HCT116 (cell line): ENCODE measurements at regions not wholly inside any gene's neighbourhood (a gene's known extent, or its start where the extent isn't known, plus 50 kb on each side); places are given as distances from the start of the nearest gene placed in this dataset.

Experiments
- ATAC-seq: fragments of 200-7000 bp; cut with Tn5 transposase; 2 replicates; pipeline ENCODE4 v1.9.1; 2020; ENCODE audit warnings: mild to moderate bottlenecking, moderate library complexity
- BruUV-seq: library from RNA; stranded (reverse); fragments of 400-500 nt; replicated peaks from 2 replicates; lab custom pipeline; 2021; lab: Mats Ljungman, UMichigan
- CTCF ChIA-PET: fragments of 300-600 bp; sonication (Branson Sonifier 250); formaldehyde crosslinking; loops from one replicate; lab custom pipeline; 2021; ENCODE audit warnings: antibody characterized with exemption; lab: Charles Lee
- POLR2A ChIA-PET: fragments of 300-600, 350-600 bp; sonication (Branson Sonifier 250); formaldehyde crosslinking; loops from one replicate; lab custom pipeline; 2021; ENCODE audit warnings: antibody characterized with exemption; lab: Charles Lee
- RAD21 ChIA-PET, 2 experiments: fragments of 300-600 bp; sonication (Branson Sonifier 250); formaldehyde crosslinking; loops; one replicate each; lab custom pipeline; 2023; ENCODE audit warnings: low total read pairs in 2 of 2; ENCODE audit not compliant: uncharacterized antibody in 2 of 2, unreplicated experiment in 2 of 2, low non-redundant PET in 1 of 2; lab: Charles Lee
- DNase-seq: peaks from one replicate; pipeline ENCODE4 v3.0.0-alpha.2; 2010; ENCODE audit warnings: low read depth, low spot score
- H2AFZ ChIP-seq: fragments of 200-600 bp; shearing (Covaris generic), sonication (generic); 2 replicates; pipeline ENCODE4 v1.6.1; 2017; ENCODE audit warnings: low read depth, mixed run types, mixed read lengths, antibody characterized with exemption, low read length; ENCODE audit not compliant: poor library complexity, severe bottlenecking
- H3K27ac ChIP-seq: 2 replicates; pipeline ENCODE4 v1.5.1; 2012; ENCODE audit warnings: low read depth, low read length
- H3K27me3 ChIP-seq: fragments of 200-600 bp; sonication (generic); 2 replicates; pipeline ENCODE4 v1.6.1; 2016; ENCODE audit warnings: mixed run types, low read length, mixed read lengths; ENCODE audit not compliant: insufficient read depth
- H3K36me3 ChIP-seq, 2 experiments: fragments of 200-500 bp in 1 of 2; fragments of 200-600 bp in 1 of 2; sonication (Bioruptor generic) in 1 of 2; sonication (generic) in 1 of 2; 2 replicates each; pipeline versions ENCODE4 v1.5.1 to v1.6.1; 2014 to 2016; ENCODE audit warnings: low read length in 2 of 2, inconsistent platforms in 1 of 2, mixed read lengths in 1 of 2, mixed run types in 1 of 2; ENCODE audit not compliant: insufficient read depth in 2 of 2, control insufficient read depth in 1 of 2
- H3K4me1 ChIP-seq, 2 experiments: fragments of 200-600 bp in 1 of 2; sonication (generic) in 1 of 2; 2 replicates each; pipeline versions ENCODE4 v1.5.1 to v1.6.1; 2012 to 2017; ENCODE audit warnings: low read length in 2 of 2, inconsistent platforms in 1 of 2, mild to moderate bottlenecking in 1 of 2, mixed read lengths in 1 of 2, mixed run types in 1 of 2, moderate library complexity in 1 of 2; ENCODE audit not compliant: insufficient read depth in 2 of 2, control insufficient read depth in 1 of 2
- H3K4me2 ChIP-seq: fragments of 200-600 bp; sonication (generic); 2 replicates; pipeline ENCODE4 v1.6.1; 2017; ENCODE audit warnings: mixed run types, low read length, mixed read lengths
- H3K4me3 ChIP-seq, 2 experiments: fragments of 200-600 bp in 1 of 2; sonication (generic) in 1 of 2; replicated peaks in 1 of 2; 2 replicates each; pipeline ENCODE4 v1.5.1; 2011 to 2016; ENCODE audit warnings: low read length in 2 of 2, control low read depth in 1 of 2, low read depth in 1 of 2, mild to moderate bottlenecking in 1 of 2, mixed read lengths in 1 of 2, mixed run types in 1 of 2
- H3K79me2 ChIP-seq: fragments of 200-600 bp; sonication (generic); 2 replicates; pipeline ENCODE4 v1.6.1; 2017; ENCODE audit warnings: mild to moderate bottlenecking, mixed run types, low read length, moderate library complexity, mixed read lengths; ENCODE audit not compliant: insufficient read depth
- H3K9ac ChIP-seq: fragments of 200-600 bp; sonication (generic); 2 replicates; pipeline ENCODE4 v1.6.1; 2016; ENCODE audit warnings: low read length, mixed read lengths
- H3K9me2 ChIP-seq: fragments of 200-600 bp; sonication (generic), shearing (Covaris generic); 2 replicates; pipeline ENCODE4 v1.6.1; 2017; ENCODE audit warnings: mixed run types, mild to moderate bottlenecking, moderate library complexity; ENCODE audit not compliant: insufficient read depth
- H3K9me3 ChIP-seq, 2 experiments: fragments of 200-500 bp in 1 of 2; fragments of 200-600 bp in 1 of 2; sonication (Bioruptor generic) in 1 of 2; sonication (generic) in 1 of 2; 2 replicates each; pipeline ENCODE4 v1.6.1; 2014 to 2017; ENCODE audit warnings: low read length in 2 of 2, mixed read lengths in 2 of 2, inconsistent platforms in 1 of 2, low read depth in 1 of 2, mild to moderate bottlenecking in 1 of 2, mixed run types in 1 of 2, moderate library complexity in 1 of 2; ENCODE audit not compliant: control insufficient read depth in 1 of 2, insufficient read depth in 1 of 2
- H4K20me1 ChIP-seq: fragments of 200-600 bp; sonication (generic), shearing (Covaris generic); 2 replicates; pipeline ENCODE4 v1.6.1; 2017; ENCODE audit warnings: mixed run types, mild to moderate bottlenecking, moderate library complexity; ENCODE audit not compliant: insufficient read depth
- EGR1 ChIP-seq: IDR thresholded peaks from 2 replicates; pipeline ENCODE4 v1.6.1; 2012; ENCODE audit warnings: low read depth
- EZH2phosphoT487 ChIP-seq: fragments of 200-600 bp; IDR thresholded peaks from 2 replicates; pipeline ENCODE4 v1.6.1; 2018; ENCODE audit warnings: antibody characterized with exemption, borderline replicate concordance
- JUND ChIP-seq: IDR thresholded peaks from 2 replicates; pipeline ENCODE4 v1.6.1; 2012
- MAX ChIP-seq: IDR thresholded peaks from 2 replicates; pipeline ENCODE4 v1.6.1; 2012
- POLR2A ChIP-seq: IDR thresholded peaks from 2 replicates; pipeline ENCODE4 v1.7.0; 2011; ENCODE audit warnings: borderline replicate concordance; ENCODE audit not compliant: insufficient read depth, insufficient read length; ENCODE audit errors: extremely low read depth
- POLR2AphosphoS5 ChIP-seq: IDR thresholded peaks from 2 replicates; pipeline ENCODE4 v1.6.1; 2011; ENCODE audit warnings: mild to moderate bottlenecking, low read depth, low read length, moderate library complexity
- SP1 ChIP-seq: IDR thresholded peaks from 2 replicates; pipeline ENCODE4 v1.6.1; 2012; ENCODE audit warnings: low read depth
- SRF ChIP-seq: IDR thresholded peaks from 2 replicates; pipeline ENCODE4 v1.6.1; 2012; ENCODE audit warnings: low read depth
- YY1 ChIP-seq: IDR thresholded peaks from 2 replicates; pipeline ENCODE4 v1.6.1; 2011; ENCODE audit warnings: low read length, low read depth, moderate library complexity, mild to moderate bottlenecking; ENCODE audit not compliant: insufficient replicate concordance; ENCODE audit errors: extremely low read depth
- ZBTB33 ChIP-seq: IDR thresholded peaks from 2 replicates; pipeline ENCODE4 v1.6.1; 2011; ENCODE audit warnings: mild to moderate bottlenecking, low read length, moderate library complexity; ENCODE audit not compliant: insufficient replicate concordance; ENCODE audit errors: extremely low read depth
- ZNF274 ChIP-seq: fragments of 200-500 bp; sonication (Bioruptor generic); IDR thresholded peaks from 2 replicates; pipeline ENCODE4 v1.6.1; 2014; ENCODE audit warnings: mild to moderate bottlenecking, low read depth, low read length, inconsistent platforms
- intact Hi-C: fragments of 100-400 bp; cut with micrococcal nuclease; formaldehyde crosslinking; loops from 2 replicates; pipeline ENCODE4 v1.10.0; 2022

- BruUV-seq: no TSS peak
These were observed 696.9 kb upstream of the NRP1 start for GRCh38 chr10:34031400-34031799.

More at GRCh38 chr10:34031400-34031799, 696.9 kb upstream of the NRP1 start:
- Histone ChIP-seq H3K4me3 (no peak overlapping the region), H4K20me1 (no peaks in the 10 kb centered on the region), H3K27me3 (no peaks in the 10 kb centered on the region), H3K36me3 (no peaks in the 10 kb centered on the region), H3K79me2 (no peaks in the 10 kb centered on the region), H3K4me1 (no peaks in the 10 kb centered on the region), H3K27ac (no peak overlapping the region), H3K9me2 (no peaks in the 10 kb centered on the region), H3K9ac (no peak overlapping the region), H2AFZ (no peak overlapping the region), H3K4me2 (no peak overlapping the region), H3K9me3 (no peaks in the 10 kb centered on the region)
- ChIA-PET RAD21 (no interaction called here), CTCF (no interaction called here), POLR2A (no interaction called here)
- ATAC-seq (no peak), DNase-seq (no peak)
- intact Hi-C loops: no loop called here
- no peak for TF ChIP-seq POLR2A
- TF ChIP-seq JUND: no peak
- no peak for TF ChIP-seq EGR1
- TF ChIP-seq SP1: no peak
- TF ChIP-seq EZH2phosphoT487: no peak
- no peak for TF ChIP-seq MAX
- TF ChIP-seq ZNF274: no peak
- no peak for TF ChIP-seq POLR2AphosphoS5
- no peak for TF ChIP-seq SRF
- no peak for TF ChIP-seq YY1
- no peak for TF ChIP-seq ZBTB33
- TF ChIP-seq, all 23 proteins: peak for 0
